AG04450 (cell line): ENCODE measurements at regions not wholly inside any gene's neighbourhood (a gene's known extent, or its start where the extent isn't known, plus 50 kb on each side); places are given as distances from the start of the nearest gene placed in this dataset.

ENCODE experiments used
- CTCF ChIA-PET: fragments of 300-600, 350-600 bp; formaldehyde crosslinking; extraction: SDS; loops from one replicate; lab custom pipeline; 2022; ENCODE audit warnings: antibody characterized with exemption, inconsistent platforms; lab: Charles Lee
- POLR2A ChIA-PET: fragments of 350-600 bp; formaldehyde crosslinking; extraction: SDS; loops from one replicate; lab custom pipeline; 2021; ENCODE audit warnings: antibody characterized with exemption, inconsistent platforms; lab: Yijun Ruan, JAX
- DNase-seq: peaks from one replicate; pipeline ENCODE4 v3.0.0-alpha.2; 2011; ENCODE audit warnings: low read depth, low spot score
- H3K27ac ChIP-seq: one replicate; pipeline ENCODE4 v1.5.1; 2012; ENCODE audit warnings: low read depth, low read length, control low read depth
- H3K27me3 ChIP-seq: one replicate; pipeline ENCODE4 v1.6.0; 2012; ENCODE audit warnings: low read length; ENCODE audit not compliant: control insufficient read depth, insufficient read depth
- H3K4me3 ChIP-seq: 2 replicates; pipeline ENCODE4 v1.5.1; 2011; ENCODE audit warnings: mild to moderate bottlenecking, low read depth, low read length, control low read depth
- H3K9me3 ChIP-seq: 2 replicates; pipeline ENCODE4 v1.5.1; 2012; ENCODE audit warnings: low read length; ENCODE audit not compliant: control insufficient read depth, insufficient read depth
- CTCF ChIP-seq: IDR thresholded peaks from 2 replicates; pipeline ENCODE4 v1.5.1; 2011; ENCODE audit warnings: low read depth, low read length, control low read depth, inconsistent platforms

GRCh38 chr15:47412136-47412535 lies 305.2 kb upstream of the SEMA6D start:
- Histone ChIP-seq H3K9me3 (no peaks in the 10 kb centered on the region), H3K27ac (no peak overlapping the region), H3K4me3 (no peak overlapping the region), H3K27me3 (no peaks in the 10 kb centered on the region)
- no peak for DNase-seq
- ChIA-PET CTCF (no interaction called here), POLR2A (no interaction called here)
- no peak for TF ChIP-seq CTCF

- TF ChIP-seq CTCF, result no peak
- DNase-seq, result no peak
- POLR2A ChIA-PET, result no interaction called here
- Histone ChIP-seq H3K27me3 (no peaks in the 10 kb centered on the region), H3K9me3 (no peaks in the 10 kb centered on the region), H3K4me3 (no peak overlapping the region), H3K27ac (no peak overlapping the region)
- CTCF ChIA-PET, result no interaction called here
Measured at GRCh38 chr15:47412802-47413201, 304.5 kb upstream of the SEMA6D start.

GRCh38 chr15:47414207-47414606 lies 303.1 kb upstream of the SEMA6D start:
- no peak for DNase-seq
- H3K4me3 ChIP-seq, result no peak overlapping the region
- ChIA-PET CTCF (no interaction called here), POLR2A (no interaction called here)
- no peak overlapping the region for H3K27ac ChIP-seq
- no peaks in the 10 kb centered on the region for H3K27me3 ChIP-seq
- no peak for TF ChIP-seq CTCF
- H3K9me3 ChIP-seq, result no peaks in the 10 kb centered on the region

- no peak for TF ChIP-seq CTCF
- Histone ChIP-seq H3K27ac (no peak overlapping the region), H3K27me3 (no peaks in the 10 kb centered on the region), H3K4me3 (no peak overlapping the region), H3K9me3 (no peaks in the 10 kb centered on the region)
- CTCF ChIA-PET, result no interaction called here
- DNase-seq, result no peak
- POLR2A ChIA-PET, result interaction anchor here (0.7 to 1.3 kb wide), 2 partner anchors 24 to 31 kb away, joined by 3 read pairs; no protein-coding TSS in a partner anchor
Measured at GRCh38 chr15:47415539-47415971, 301.8 kb upstream of the SEMA6D start.

- ChIA-PET POLR2A (interaction anchor here (0.7 kb wide), 1 partner anchor 36 kb away, joined by 4 read pairs; no protein-coding TSS in a partner anchor), CTCF (interaction anchor here (0.6 to 1.1 kb wide), 2 partner anchors 41 to 49 kb away, joined by 3 to 5 read pairs; no protein-coding TSS in a partner anchor)
- TF ChIP-seq CTCF, result no peak
- no peak for DNase-seq
- no peak overlapping the region for H3K4me3 ChIP-seq
- no peaks in the 10 kb centered on the region for H3K9me3 ChIP-seq
- H3K27me3 ChIP-seq, result no peaks in the 10 kb centered on the region
- no peak overlapping the region for H3K27ac ChIP-seq
Measured at GRCh38 chr15:47422881-47423665, 294.2 kb upstream of the SEMA6D start.
